Central memory CD8-positive, alpha-beta T cell (primary cell): ENCODE measurements at regions not wholly inside any gene's neighbourhood (a gene's known extent, or its start where the extent isn't known, plus 50 kb on each side); places are given as distances from the start of the nearest gene placed in this dataset.

Experiments
- ATAC-seq: fragments of 150-1000 bp; cut with Tn5 transposase; replicated peaks from 2 replicates; pipeline ENCODE4 v1.10.0; 2022; ENCODE audit warnings: mild to moderate bottlenecking, moderate FRiP score, moderate number of reproducible peaks; ENCODE audit not compliant: poor library complexity, severe bottlenecking; ENCODE audit errors: extremely low read depth
- DNase-seq, 2 donors: peaks; one replicate each; pipeline ENCODE4 v3.0.0; 2021; ENCODE audit warnings: low spot score in 2 of 2
- H3K27ac Mint-ChIP-seq: one replicate; pipeline ENCODE4 v1.8.0; 2022; ENCODE audit warnings: low read depth, mild to moderate bottlenecking, moderate library complexity, mixed read lengths
- H3K27me3 Mint-ChIP-seq: one replicate; pipeline ENCODE4 v1.8.0; 2022; ENCODE audit warnings: mixed read lengths
- H3K36me3 Mint-ChIP-seq: one replicate; pipeline ENCODE4 v1.8.0; 2022; ENCODE audit warnings: mild to moderate bottlenecking, moderate library complexity, mixed read lengths; ENCODE audit not compliant: insufficient read depth
- H3K4me1 Mint-ChIP-seq: one replicate; pipeline ENCODE4 v1.8.0; 2022; ENCODE audit warnings: mixed read lengths
- H3K4me3 Mint-ChIP-seq: one replicate; pipeline ENCODE4 v1.8.0; 2022; ENCODE audit warnings: mild to moderate bottlenecking, moderate library complexity, mixed read lengths
- H3K9me3 Mint-ChIP-seq: one replicate; pipeline ENCODE4 v1.8.0; 2022; ENCODE audit warnings: mixed read lengths

DNA sequence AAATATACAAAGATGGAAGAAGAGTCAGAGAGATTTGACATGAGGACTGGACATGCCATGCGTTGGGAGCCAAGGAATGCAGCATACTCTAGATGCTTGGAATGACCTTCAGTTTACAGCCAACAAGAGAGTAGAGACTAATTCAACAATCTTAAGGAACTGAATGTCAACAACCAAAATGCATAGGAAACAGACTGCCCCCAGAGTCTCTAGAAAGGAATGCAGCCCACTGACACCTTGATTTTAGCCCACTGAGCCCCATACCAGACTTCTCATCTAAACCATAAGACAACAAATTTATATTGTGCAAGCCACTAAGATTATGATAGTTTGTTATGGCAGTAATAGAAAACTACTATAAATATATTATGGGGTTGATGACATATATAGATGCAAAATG is 611.2 kb downstream of the RPS29 start:
- H3K27me3 Mint-ChIP-seq, result no peaks in the 10 kb centered on the region
- no peaks in the 10 kb centered on the region for H3K4me1 Mint-ChIP-seq
- no peak overlapping the region for H3K27ac Mint-ChIP-seq
- ATAC-seq (no peak), DNase-seq (no peak)
- no peaks in the 10 kb centered on the region for H3K36me3 Mint-ChIP-seq
- peaks cover 18% of the 10 kb centered on the region for H3K9me3 Mint-ChIP-seq
- no peak overlapping the region for H3K4me3 Mint-ChIP-seq

DNA sequence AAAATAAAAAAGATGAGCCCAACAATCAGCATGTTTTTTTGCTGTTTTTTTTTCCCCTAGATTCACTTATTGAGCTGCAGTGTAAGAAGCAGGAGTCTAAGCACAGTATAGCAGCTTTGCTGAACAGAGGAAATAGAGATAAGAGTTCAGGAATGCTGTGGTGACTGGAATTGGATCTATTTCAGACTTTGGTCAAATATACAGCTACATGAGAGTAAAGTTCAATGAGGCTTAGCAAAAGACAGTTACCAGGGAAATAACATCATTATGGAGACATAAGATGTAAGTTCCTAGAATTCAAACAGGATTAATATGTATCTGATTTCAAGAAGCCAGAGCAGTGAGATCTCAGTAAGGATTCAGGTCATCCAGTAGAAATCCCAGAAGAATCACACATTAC is 613.0 kb downstream of the RPS29 start:
- no peak for ATAC-seq
- H3K9me3 Mint-ChIP-seq, result peaks cover 14% of the 10 kb centered on the region
- H3K4me3 Mint-ChIP-seq, result no peak overlapping the region

DNA sequence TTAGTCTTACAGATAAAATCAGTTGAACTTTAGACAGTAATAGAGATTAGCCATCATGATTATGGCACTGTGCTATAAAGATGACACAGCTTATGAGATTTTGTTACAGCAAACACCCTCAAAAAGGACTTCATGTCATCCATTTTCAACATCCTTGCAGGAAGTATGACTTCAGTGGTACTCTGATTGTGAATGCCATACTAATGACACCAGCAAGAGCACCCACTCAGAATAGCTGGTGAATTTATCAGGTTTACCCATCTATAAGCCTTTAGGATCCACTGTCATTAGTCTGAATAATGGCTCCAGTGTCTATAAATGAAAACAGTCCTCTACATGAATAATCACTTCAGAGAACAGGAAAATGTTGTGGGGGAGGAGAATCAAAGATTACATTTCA is 615.2 kb downstream of the RPS29 start:
- peaks cover 17% of the 10 kb centered on the region for H3K9me3 Mint-ChIP-seq
- DNase-seq (no peak), ATAC-seq (no peak)
- no peak overlapping the region for H3K27ac Mint-ChIP-seq
- no peaks in the 10 kb centered on the region for H3K27me3 Mint-ChIP-seq
- no peaks in the 10 kb centered on the region for H3K36me3 Mint-ChIP-seq
- no peaks in the 10 kb centered on the region for H3K4me1 Mint-ChIP-seq
- no peak overlapping the region for H3K4me3 Mint-ChIP-seq

More for the DNA sequence above, 613.0 kb downstream of the RPS29 start:
- Mint-ChIP-seq H3K27me3 (no peaks in the 10 kb centered on the region), H3K36me3 (no peaks in the 10 kb centered on the region), H3K4me1 (no peaks in the 10 kb centered on the region), H3K27ac (no peak overlapping the region)
- DNase-seq, result no peak

DNA sequence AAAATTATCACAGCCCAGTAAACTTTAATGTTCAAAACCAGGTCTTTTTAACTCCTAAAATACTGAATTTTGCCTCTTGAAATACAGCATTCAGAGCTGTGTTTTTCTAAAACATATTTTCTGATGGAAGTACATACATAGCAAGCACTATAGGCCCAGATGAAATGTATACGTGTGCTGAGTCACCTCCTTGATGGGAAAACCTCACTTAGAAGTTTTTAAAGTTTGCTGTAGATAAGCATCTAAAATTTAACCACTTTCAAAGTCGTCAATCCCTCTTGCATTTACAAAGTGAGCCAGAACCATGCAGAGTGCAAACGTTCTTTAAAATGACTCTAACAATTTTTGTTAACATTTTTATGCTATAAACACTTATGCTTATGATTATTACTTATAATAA is 618.8 kb downstream of the RPS29 start:
- no peaks in the 10 kb centered on the region for H3K27me3 Mint-ChIP-seq
- ATAC-seq (no peak), DNase-seq (no peak)
- no peak overlapping the region for H3K27ac Mint-ChIP-seq
- H3K4me3 Mint-ChIP-seq, result no peak overlapping the region
- H3K4me1 Mint-ChIP-seq, result no peaks in the 10 kb centered on the region
- H3K36me3 Mint-ChIP-seq, result peaks cover 2% of the 10 kb centered on the region
- peaks cover 10% of the 10 kb centered on the region for H3K9me3 Mint-ChIP-seq

DNA sequence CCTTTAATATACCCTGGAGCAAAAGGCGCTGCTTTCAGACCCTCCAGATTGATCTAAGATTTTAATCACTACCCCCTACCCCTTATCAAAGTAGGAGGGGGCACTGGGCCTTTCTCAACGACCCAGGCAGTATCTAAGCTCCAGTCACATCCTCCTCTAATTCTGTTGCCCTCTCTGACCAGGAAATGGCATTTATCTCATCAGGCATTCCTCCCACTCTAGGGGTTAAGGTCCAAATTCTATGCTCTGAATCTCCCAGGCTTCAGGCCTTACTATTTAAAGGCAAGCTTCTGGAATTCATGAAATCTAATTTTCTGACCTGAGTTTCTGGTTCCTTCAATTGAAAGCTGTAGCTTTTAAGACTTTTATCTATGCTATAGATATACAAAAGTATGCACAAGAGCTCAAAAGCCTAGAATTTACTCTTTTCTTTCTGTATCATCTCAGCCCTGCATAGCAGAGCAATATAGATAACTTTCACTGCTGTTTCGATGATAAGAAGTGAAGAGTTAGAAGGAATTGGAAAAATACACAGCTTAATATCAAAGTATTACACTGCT is 622.9 kb downstream of the RPS29 start:
- Mint-ChIP-seq H3K4me1 (no peaks in the 10 kb centered on the region), H3K4me3 (no peak overlapping the region), H3K27ac (no peak overlapping the region), H3K9me3 (peaks cover 18% of the 10 kb centered on the region), H3K36me3 (peaks cover 2% of the 10 kb centered on the region), H3K27me3 (no peaks in the 10 kb centered on the region)
- no peak for ATAC-seq
- no peak for DNase-seq

DNA sequence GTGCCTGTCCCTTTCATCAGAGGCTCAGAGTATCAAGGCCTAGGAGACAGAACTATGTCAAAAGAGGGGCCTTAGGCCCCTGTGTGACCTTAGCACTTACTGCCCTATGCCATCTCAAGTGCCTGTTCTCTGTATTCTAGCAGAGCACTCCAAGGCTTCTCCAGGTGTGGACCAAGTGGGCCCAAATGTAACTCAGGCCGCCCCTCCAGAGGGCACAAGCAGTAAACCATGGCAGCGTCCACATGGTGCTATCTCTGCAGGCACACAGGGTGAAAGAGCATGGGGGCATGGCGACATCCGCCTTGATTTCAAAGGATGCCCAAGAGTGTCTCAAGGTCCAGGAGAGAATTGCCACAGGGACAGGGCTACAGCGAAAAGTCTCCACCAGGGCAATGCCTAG is 628.7 kb downstream of the RPS29 start:
- ATAC-seq, result no peak
- H3K36me3 Mint-ChIP-seq, result no peaks in the 10 kb centered on the region
- H3K27ac Mint-ChIP-seq, result no peak overlapping the region
- H3K4me1 Mint-ChIP-seq, result no peaks in the 10 kb centered on the region
- no peak overlapping the region for H3K4me3 Mint-ChIP-seq
- peaks cover 21% of the 10 kb centered on the region for H3K9me3 Mint-ChIP-seq
- H3K27me3 Mint-ChIP-seq, result no peaks in the 10 kb centered on the region
- no peak for DNase-seq

DNA sequence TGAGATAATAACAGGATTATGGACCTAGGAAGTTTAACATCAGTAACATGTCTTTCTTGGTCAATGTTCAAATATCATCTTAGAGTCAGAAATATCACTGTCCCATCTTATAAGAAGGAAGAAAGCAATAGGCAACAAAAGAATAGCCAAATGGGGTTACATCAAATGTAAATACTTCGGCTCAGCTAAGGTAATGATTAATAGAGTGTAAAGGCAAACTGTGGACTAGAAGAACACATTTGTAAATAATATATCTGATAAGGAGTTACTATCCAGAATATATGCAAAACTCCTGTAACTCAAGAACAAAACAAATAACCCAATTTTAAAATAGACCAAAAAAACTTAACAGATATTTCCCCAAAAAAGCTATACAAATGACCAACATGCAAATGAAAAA is 630.3 kb downstream of the RPS29 start:
- Mint-ChIP-seq H3K36me3 (no peaks in the 10 kb centered on the region), H3K9me3 (peaks cover 16% of the 10 kb centered on the region), H3K4me3 (no peak overlapping the region), H3K4me1 (no peaks in the 10 kb centered on the region), H3K27ac (no peak overlapping the region), H3K27me3 (no peaks in the 10 kb centered on the region)
- ATAC-seq, result no peak
- no peak for DNase-seq

DNA sequence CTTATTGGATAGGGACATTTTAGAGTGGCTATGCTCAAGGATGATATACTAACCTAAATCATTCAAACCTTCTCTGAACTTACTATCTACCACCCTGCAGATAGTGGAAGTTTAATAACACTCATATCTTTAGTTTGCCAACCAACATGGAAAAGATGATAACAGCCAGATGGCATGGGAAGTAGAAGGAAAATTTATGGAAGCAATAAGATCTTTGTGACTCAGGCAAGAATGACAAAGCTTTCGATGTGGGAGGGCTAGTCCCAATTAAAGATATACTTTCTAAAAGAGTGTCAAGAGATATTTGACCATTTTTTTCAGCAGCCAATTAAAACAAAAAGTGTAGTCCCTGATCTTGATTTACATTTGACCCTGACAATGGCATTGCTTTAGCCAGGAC is 631.7 kb downstream of the RPS29 start:
- Mint-ChIP-seq H3K27ac (no peak overlapping the region), H3K4me1 (no peaks in the 10 kb centered on the region), H3K4me3 (no peak overlapping the region), H3K27me3 (no peaks in the 10 kb centered on the region), H3K36me3 (no peaks in the 10 kb centered on the region), H3K9me3 (peaks cover 22% of the 10 kb centered on the region)
- DNase-seq (no peak), ATAC-seq (no peak)

DNA sequence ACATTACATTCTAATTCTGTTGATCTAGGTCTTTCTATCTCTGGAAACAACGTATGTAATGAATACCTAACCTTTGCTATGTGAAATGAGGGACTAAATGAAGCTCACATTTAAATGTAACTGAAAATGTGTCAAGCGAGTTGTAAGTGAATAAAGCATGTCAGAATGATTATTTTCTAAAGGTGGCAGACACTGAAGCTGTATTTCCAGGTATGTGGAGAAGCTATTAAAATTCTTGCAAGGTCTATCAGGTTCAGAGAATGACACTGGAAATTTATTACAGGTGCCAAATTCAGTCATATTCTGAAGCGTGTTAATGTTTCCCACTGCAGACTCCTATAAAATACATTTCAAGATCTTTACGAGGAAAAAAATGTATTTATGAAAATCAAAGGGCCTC is 641.4 kb downstream of the RPS29 start:
- H3K27ac Mint-ChIP-seq, result no peak overlapping the region
- ATAC-seq, result no peak

DNA sequence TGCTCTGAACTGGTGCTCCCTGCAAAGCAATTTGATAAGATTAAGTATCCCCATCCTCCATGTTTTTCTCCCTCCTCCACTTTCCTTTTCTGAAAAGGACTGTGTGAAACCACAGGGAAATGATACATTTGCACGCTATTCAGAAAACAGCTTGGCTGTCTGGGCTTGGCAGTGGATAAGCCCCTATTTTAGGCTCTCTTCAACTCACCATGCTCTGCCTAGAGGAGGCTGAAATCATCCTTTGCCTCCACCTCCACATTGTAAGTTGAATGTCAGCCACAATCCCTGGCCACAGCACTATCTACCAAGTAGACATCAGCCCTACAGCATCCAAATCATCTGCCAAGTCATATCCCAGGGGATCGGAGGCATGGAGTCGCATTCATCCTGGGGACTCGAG is 642.3 kb downstream of the RPS29 start:
- DNase-seq (no peak), ATAC-seq (no peak)
- Mint-ChIP-seq H3K27me3 (no peaks in the 10 kb centered on the region), H3K27ac (no peak overlapping the region), H3K4me1 (no peaks in the 10 kb centered on the region), H3K9me3 (peaks cover 6% of the 10 kb centered on the region), H3K36me3 (no peaks in the 10 kb centered on the region), H3K4me3 (no peak overlapping the region)

More for the DNA sequence above, 641.4 kb downstream of the RPS29 start:
- no peaks in the 10 kb centered on the region for H3K9me3 Mint-ChIP-seq
- H3K27me3 Mint-ChIP-seq, result no peaks in the 10 kb centered on the region
- no peaks in the 10 kb centered on the region for H3K4me1 Mint-ChIP-seq
- no peaks in the 10 kb centered on the region for H3K36me3 Mint-ChIP-seq
- no peak overlapping the region for H3K4me3 Mint-ChIP-seq
- no peak for DNase-seq

DNA sequence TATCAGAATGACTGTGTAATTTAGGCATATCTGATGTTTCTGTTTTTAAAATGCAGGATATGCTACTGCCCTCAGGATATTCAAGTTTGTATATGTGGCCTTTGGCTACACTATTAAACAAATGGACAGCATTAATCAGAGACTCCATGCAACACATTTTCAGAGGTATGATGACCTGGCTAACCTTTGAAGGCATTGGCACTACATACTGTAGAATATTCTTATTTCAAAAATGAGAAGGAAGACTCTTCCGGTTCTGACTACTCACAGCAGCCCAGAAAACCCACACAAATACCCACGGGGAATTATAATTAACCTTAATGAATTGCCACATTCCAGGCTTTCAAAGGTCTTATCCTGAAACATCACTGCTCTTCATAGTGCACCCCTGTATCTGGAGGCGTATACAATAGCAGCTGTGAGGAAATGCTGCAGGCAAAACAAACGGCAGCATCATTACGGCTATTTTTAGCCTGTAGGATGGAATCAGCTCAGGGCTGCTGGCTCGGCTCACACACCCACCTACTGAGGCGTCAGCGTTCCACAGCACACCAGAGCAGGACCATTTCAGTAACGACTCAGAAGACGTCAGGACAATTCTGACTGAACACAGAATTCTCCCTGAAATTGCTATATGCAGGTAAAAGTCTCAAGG is 648.5 kb downstream of the RPS29 start:
- Mint-ChIP-seq H3K9me3 (peaks cover 6% of the 10 kb centered on the region), H3K4me1 (no peaks in the 10 kb centered on the region), H3K4me3 (no peak overlapping the region), H3K27me3 (no peaks in the 10 kb centered on the region), H3K27ac (no peak overlapping the region), H3K36me3 (no peaks in the 10 kb centered on the region)
- ATAC-seq, result no peak
- no peak for DNase-seq

DNA sequence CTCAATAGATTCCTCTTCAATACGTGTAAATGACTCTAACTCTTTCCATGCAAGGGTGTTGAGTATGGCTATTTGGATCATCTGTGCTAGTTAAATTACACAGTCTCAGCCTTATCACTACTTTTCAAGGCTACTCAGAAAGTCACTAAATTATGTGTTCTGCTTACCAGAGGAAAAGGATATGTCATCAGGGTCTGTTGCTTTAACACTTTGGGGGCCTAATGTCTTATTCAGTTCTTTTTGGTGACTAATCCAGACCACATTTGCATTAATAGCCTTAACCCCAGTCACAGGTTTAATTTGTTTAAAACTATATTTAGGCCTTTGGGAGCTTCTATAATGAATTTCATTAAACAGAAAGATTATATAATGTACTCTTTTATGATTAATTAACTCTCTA is 649.3 kb downstream of the RPS29 start:
- DNase-seq, result no peak
- peaks cover 6% of the 10 kb centered on the region for H3K9me3 Mint-ChIP-seq

DNA sequence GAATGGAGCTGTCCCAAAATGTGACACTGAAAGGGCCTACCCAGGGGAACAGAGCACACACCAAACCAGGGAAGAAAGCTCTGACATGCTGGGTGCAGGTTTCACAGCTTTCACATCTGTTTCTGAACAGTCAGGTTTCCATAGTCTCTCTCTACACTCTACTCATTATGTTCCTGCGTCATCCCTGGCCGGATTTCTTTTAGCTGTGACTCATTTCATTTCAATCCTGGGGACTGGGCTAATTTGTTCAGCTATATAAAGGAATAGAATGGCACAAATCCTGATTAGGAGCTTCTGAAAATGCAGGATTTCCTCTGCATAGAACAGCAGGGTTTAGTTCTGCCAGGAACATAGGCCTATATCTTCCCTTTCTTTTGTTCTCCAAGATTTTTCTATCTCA is 649.8 kb downstream of the RPS29 start:
- DNase-seq, result no peak
- Mint-ChIP-seq H3K9me3 (peaks cover 6% of the 10 kb centered on the region), H3K4me1 (no peaks in the 10 kb centered on the region), H3K4me3 (no peak overlapping the region), H3K27me3 (no peaks in the 10 kb centered on the region), H3K36me3 (no peaks in the 10 kb centered on the region), H3K27ac (no peak overlapping the region)
- ATAC-seq, result no peak

More for the DNA sequence above, 649.3 kb downstream of the RPS29 start:
- Mint-ChIP-seq H3K27ac (no peak overlapping the region), H3K4me3 (no peak overlapping the region), H3K4me1 (no peaks in the 10 kb centered on the region), H3K27me3 (no peaks in the 10 kb centered on the region), H3K36me3 (no peaks in the 10 kb centered on the region)
- ATAC-seq, result no peak
